HPDE6-E6E7 (cell line): ENCODE measurements at regions not wholly inside any gene's neighbourhood (a gene's known extent, or its start where the extent isn't known, plus 50 kb on each side); places are given as distances from the start of the nearest gene placed in this dataset.

Experiments
- DNase-seq: peaks from one replicate; pipeline ENCODE4 v3.0.0; 2011; ENCODE audit warnings: missing footprints; ENCODE audit errors: extremely low spot score

- DNase-seq = no peak
Measured at GRCh38 chr11:105197071-105197815, 57.7 kb upstream of the CARD18 start.

DNA sequence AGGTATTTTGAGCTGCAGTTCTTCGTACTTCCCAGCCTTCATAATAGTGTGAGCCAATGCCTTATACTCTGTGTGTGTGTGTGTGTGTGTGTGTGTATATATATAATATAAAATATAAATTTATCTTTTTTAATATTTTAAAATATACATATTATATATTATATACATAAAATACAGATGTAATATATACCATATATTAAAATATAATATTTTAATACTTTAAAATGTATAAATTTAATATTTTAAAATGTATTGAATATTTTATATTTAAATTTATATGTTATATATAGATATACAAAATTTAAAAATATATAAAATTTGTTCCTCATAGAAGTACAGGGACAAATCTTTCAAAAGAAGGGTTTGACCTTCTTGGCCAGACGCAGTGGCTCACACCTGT is 53.7 kb upstream of the CARD18 start:
- no peak for DNase-seq

GRCh38 chr11:105192115-105192514 is 52.5 kb upstream of the CARD18 start:
- no peak for DNase-seq

GRCh38 chr11:105189581-105189980 is 50.0 kb upstream of the CARD18 start:
- no peak for DNase-seq
